ENCODE measurements at regions not wholly inside any gene's neighbourhood (a gene's known extent, or its start where the extent isn't known, plus 50 kb on each side); places are given as distances from the start of the nearest gene placed in this dataset.
A peak's percentile ranks its signal among the peaks of the same experiment; 100 is the strongest.

DNA sequence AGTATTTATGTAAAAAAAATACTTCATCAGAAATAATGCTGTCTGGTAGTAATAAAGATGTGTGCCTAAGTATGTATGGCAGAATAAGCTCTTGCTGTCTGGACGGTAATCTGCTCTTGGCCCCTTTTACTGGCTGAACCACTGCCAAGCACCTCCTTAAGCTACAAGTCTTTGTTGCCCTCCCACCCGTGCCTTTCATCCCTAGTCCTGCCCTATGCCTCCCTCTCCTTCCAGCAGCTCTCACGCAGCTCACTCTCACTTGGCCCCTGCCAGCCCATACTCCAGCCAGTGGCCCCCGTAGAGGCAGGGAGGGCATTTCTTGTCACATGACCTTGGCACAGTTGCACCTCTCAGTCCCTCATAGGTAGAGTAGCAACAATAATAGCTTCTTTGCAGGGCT, 54.5 kb upstream of the NPAS2 start:
- Histone ChIP-seq H3K27me3 (no peaks in the 10 kb centered on the region), H3K27ac (no peak overlapping the region), H3K36me3 (no peaks in the 10 kb centered on the region), H3K9me3 (ENCODE audit: low read depth) (no peaks in the 10 kb centered on the region), H3K4me3 (no peak overlapping the region), H3K4me1 (ENCODE audit: low read depth) (no peaks in the 10 kb centered on the region)
- TF ChIP-seq, protein P1, sequence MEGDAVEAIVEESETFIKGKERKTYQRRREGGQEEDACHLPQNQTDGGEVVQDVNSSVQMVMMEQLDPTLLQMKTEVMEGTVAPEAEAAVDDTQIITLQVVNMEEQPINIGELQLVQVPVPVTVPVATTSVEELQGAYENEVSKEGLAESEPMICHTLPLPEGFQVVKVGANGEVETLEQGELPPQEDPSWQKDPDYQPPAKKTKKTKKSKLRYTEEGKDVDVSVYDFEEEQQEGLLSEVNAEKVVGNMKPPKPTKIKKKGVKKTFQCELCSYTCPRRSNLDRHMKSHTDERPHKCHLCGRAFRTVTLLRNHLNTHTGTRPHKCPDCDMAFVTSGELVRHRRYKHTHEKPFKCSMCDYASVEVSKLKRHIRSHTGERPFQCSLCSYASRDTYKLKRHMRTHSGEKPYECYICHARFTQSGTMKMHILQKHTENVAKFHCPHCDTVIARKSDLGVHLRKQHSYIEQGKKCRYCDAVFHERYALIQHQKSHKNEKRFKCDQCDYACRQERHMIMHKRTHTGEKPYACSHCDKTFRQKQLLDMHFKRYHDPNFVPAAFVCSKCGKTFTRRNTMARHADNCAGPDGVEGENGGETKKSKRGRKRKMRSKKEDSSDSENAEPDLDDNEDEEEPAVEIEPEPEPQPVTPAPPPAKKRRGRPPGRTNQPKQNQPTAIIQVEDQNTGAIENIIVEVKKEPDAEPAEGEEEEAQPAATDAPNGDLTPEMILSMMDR (IDR thresholded peaks at IDR 0.05; ENCODE audit: low read depth, low read length), result no peak
- DNase-seq (ENCODE audit: low read depth in 1 of 2, low spot score in 1 of 2), result peak in 1 of 2 donors; percentile 33

DNA sequence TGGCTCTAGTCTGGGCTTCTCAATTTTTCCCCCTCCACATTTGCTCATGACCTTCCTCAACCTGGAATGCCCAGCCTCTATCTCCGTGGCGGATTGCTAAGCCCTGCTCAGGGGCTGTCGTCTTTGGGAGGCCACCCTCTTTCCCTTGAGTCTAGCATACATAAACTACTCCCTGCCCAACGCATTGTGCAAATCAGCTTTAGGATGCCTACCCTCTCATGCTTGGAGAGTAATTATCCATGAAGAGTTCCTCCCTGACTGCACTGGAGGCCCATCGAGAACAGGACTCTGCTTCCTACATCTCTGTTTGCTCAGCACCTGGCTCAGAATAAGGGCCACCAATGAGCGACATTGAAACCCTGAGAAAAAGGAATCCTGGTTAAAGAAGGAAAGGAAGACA, 53.7 kb upstream of the NPAS2 start:
- no peaks in the 10 kb centered on the region for H3K9me3 ChIP-seq (ENCODE audit: low read depth)
- H3K27ac ChIP-seq, result no peak overlapping the region
- no peaks in the 10 kb centered on the region for H3K27me3 ChIP-seq
- H3K4me1 ChIP-seq (ENCODE audit: low read depth), result no peaks in the 10 kb centered on the region
- no peaks in the 10 kb centered on the region for H3K36me3 ChIP-seq
- no peak for DNase-seq (ENCODE audit: low read depth in 1 of 2, low spot score in 1 of 2)
- TF ChIP-seq, protein P1 (IDR thresholded peaks at IDR 0.05; ENCODE audit: low read depth, low read length), result no peak
- H3K4me3 ChIP-seq, result no peak overlapping the region

DNA sequence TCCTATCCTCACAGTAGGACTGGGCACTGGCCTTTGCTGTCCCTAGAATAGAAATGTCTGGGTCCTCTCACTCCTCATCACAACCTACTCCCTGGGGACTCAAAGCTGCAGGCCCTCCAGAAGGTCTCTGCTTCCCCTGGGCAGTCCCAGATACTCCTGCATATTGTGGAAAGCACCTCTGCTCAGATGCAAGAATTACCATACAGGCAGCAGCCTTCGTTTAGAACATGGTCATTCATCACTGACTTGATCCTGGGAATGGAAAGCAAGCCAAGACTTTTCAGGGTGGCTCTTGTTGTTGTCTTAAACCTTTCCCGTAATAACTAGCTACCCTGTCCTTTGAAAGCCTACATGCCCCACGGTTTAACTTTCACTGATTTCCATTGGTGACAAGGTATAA, 53.1 kb upstream of the NPAS2 start:
- DNase-seq (ENCODE audit: low read depth in 1 of 2, low spot score in 1 of 2), result no peak
- H3K36me3 ChIP-seq, result no peaks in the 10 kb centered on the region
- H3K27ac ChIP-seq, result no peak overlapping the region
- H3K4me3 ChIP-seq, result no peak overlapping the region
- no peaks in the 10 kb centered on the region for H3K27me3 ChIP-seq
- TF ChIP-seq, protein P1 (IDR thresholded peaks at IDR 0.05; ENCODE audit: low read depth, low read length), result no peak
- H3K9me3 ChIP-seq (ENCODE audit: low read depth), result no peaks in the 10 kb centered on the region
- no peaks in the 10 kb centered on the region for H3K4me1 ChIP-seq (ENCODE audit: low read depth)

DNA sequence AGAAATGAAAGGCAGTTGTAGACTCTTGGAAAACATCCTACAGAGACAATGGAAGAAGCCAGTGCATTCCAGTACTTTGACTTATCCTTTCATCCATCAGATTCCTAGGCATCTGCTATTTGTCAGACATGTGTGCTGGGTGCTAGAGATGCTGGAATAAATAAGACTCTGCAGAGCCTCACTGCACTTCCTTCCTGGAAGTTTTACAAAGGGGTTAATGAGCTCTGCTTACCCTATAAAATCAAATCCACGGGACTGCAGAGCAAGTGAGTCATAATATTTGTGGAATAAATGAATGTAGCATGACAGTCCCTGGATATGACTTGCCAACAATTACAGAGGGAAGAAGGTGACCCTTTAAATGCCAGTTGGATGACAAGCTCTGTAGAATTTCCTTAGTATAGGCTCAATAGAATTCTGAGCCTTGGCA, 52.7 kb upstream of the NPAS2 start:
- no peaks in the 10 kb centered on the region for H3K4me1 ChIP-seq (ENCODE audit: low read depth)
- no peaks in the 10 kb centered on the region for H3K9me3 ChIP-seq (ENCODE audit: low read depth)
- H3K36me3 ChIP-seq, result no peaks in the 10 kb centered on the region
- TF ChIP-seq, protein P1 (IDR thresholded peaks at IDR 0.05; ENCODE audit: low read depth, low read length), result no peak
- no peak overlapping the region for H3K4me3 ChIP-seq
- no peak overlapping the region for H3K27ac ChIP-seq
- no peaks in the 10 kb centered on the region for H3K27me3 ChIP-seq
- peak in 1 of 2 donors; percentile 36 for DNase-seq (ENCODE audit: low read depth in 1 of 2, low spot score in 1 of 2)

DNA sequence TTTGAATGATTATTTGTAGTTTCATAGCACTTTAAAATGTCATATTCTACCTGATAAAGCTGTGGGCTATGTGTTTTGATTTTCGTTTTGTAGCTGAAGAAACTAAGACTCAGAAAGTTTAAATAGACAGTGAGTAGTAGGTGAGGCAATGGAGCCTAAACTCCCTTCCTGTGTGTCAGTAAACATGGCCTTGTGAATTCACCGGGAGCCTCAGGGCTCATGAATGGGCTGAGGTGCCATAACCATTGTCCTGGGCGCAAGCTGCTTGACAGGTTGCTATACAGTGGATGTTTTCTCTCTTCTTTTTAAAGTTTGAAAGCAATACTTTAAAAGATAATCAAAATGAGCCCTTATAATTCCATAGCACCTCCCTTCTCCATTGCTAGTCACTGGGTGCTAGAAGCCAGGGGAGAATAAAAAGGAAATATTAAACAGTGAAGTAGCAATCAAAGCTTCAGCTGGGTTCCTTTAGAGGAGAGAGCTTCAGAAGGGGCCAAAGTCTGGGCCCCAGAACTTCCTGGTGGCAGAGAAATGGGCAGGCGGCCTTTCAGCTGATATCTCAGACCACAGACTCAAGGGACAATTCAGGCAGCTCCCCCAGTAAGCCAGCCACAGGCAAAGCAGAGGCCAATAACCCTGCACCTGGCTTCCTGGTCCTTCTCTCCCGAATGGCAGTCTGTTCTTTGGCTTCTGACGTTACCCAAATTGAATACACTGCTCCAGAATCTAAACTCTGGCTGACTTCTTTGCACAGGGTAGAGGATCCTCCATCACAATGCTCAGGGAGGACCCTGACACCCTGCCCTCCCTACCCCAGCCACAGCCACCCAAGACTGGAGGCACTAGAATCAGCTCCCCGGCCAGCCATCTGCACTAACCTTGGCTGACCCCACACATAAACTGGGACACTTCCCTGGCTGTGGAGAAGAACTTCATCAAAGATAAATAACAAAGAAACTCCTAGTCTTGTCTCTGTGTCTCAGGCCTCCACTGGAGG, 51.8 kb upstream of the NPAS2 start:
- Histone ChIP-seq H3K36me3 (no peaks in the 10 kb centered on the region), H3K27ac (no peak overlapping the region), H3K9me3 (ENCODE audit: low read depth) (no peaks in the 10 kb centered on the region), H3K4me3 (no peak overlapping the region), H3K27me3 (no peaks in the 10 kb centered on the region), H3K4me1 (ENCODE audit: low read depth) (no peaks in the 10 kb centered on the region)
- TF ChIP-seq, protein P1 (IDR thresholded peaks at IDR 0.05; ENCODE audit: low read depth, low read length), result no peak
- DNase-seq (ENCODE audit: low read depth in 1 of 2, low spot score in 1 of 2), result no peak
